Ascending aorta (tissue), 2 donors: ENCODE measurements at regions not wholly inside any gene's neighbourhood (a gene's known extent, or its start where the extent isn't known, plus 50 kb on each side); places are given as distances from the start of the nearest gene placed in this dataset.
A peak's percentile ranks its signal among the peaks of the same experiment; 100 is the strongest.

Source experiments
- DNase-seq, 2 donors: peaks; one replicate each; pipeline ENCODE4 v3.0.0-alpha.2; 2019; ENCODE audit warnings: low spot score in 2 of 2
- H3K27ac ChIP-seq, 2 donors: fragments of 200-600 bp; sonication (generic); one replicate each; pipeline ENCODE4 v1.5.1; 2016 to 2017; ENCODE audit warnings: mild to moderate bottlenecking in 1 of 2
- H3K27me3 ChIP-seq: fragments of 200-600 bp; sonication (generic); one replicate; pipeline ENCODE4 v1.5.1; 2017
- H3K36me3 ChIP-seq, 2 donors: fragments of 200-600 bp; sonication (generic); one replicate each; pipeline ENCODE4 v1.5.1; 2016
- H3K4me1 ChIP-seq, 2 donors: fragments of 200-600 bp; sonication (generic); one replicate each; pipeline ENCODE4 v1.5.1; 2016 to 2017; ENCODE audit warnings: mild to moderate bottlenecking in 1 of 2
- H3K4me3 ChIP-seq, 2 donors: fragments of 200-600 bp; sonication (generic); one replicate each; pipeline ENCODE4 v1.5.1; 2016 to 2017; ENCODE audit warnings: mild to moderate bottlenecking in 1 of 2
- H3K9me3 ChIP-seq, 2 donors: fragments of 200-600 bp; sonication (generic); one replicate each; pipeline ENCODE4 v1.5.1; 2016
- intact Hi-C: fragments of 100-400 bp; cut with DNase I; formaldehyde crosslinking; loops from one replicate; pipeline ENCODE4 v1.15.1; 2023
- TF ChIP-seq, protein P1 (sequence below), 3 experiments: fragments of 200-600 bp in 2 of 3; fragments of 450-650 bp in 1 of 3; sonication (generic) in 2 of 3; IDR thresholded peaks; one replicate each; pipeline ENCODE4 v1.5.1; 2016 to 2019; ENCODE audit warnings: antibody characterized with exemption in 3 of 3, mild to moderate bottlenecking in 1 of 3, moderate library complexity in 1 of 3

DNA sequence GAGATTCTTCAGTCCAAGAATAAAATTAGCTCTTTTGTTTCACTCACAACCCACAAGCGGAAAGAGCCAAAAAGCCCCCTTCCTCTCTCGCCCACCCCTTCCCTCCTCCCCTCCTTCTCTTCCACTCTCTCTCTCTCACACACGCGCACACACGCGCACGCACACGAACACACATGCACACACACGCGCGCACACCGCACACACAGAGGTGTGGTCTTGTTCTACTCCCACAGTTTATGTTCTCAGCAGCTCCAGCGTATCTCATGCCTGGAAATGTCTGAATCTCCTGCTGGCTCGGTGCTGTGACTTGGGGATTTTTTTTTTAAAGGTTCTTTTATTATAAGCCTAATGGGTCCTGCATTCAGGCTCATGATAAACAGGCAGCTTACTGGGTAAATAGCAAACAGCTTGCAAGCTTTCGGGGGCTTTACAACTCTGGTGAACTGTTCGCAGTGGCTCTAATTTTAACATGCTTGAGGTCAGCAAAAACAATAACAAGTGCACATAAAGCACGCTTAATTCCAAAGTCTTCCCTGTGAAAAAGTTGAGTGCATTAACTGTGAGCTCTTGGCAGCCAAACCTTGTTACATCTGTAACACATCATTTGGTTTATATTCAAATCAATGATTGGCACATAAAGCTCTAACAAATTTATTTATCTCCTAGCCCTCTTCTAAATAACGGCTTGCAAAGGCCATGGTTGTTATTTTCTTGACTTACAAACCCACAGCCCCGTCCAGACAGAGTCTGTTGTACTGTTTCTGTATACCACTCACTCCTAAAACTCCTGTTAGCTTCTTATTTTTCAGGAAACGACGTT is 424.1 kb upstream of the MGMT start:
- TF ChIP-seq, protein P1, sequence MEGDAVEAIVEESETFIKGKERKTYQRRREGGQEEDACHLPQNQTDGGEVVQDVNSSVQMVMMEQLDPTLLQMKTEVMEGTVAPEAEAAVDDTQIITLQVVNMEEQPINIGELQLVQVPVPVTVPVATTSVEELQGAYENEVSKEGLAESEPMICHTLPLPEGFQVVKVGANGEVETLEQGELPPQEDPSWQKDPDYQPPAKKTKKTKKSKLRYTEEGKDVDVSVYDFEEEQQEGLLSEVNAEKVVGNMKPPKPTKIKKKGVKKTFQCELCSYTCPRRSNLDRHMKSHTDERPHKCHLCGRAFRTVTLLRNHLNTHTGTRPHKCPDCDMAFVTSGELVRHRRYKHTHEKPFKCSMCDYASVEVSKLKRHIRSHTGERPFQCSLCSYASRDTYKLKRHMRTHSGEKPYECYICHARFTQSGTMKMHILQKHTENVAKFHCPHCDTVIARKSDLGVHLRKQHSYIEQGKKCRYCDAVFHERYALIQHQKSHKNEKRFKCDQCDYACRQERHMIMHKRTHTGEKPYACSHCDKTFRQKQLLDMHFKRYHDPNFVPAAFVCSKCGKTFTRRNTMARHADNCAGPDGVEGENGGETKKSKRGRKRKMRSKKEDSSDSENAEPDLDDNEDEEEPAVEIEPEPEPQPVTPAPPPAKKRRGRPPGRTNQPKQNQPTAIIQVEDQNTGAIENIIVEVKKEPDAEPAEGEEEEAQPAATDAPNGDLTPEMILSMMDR (IDR thresholded peaks at IDR 0.05) = no peak
- Histone ChIP-seq H3K27ac (no peak overlapping the region), H3K27me3 (no peaks in the 10 kb centered on the region), H3K4me3 (no peak overlapping the region), H3K4me1 (peaks cover 6 to 7% of the 10 kb centered on the region in 2 donors), H3K36me3 (no peaks in the 10 kb centered on the region), H3K9me3 (no peaks in the 10 kb centered on the region)
- DNase-seq = no peak
- intact Hi-C loops = no loop called here

DNA sequence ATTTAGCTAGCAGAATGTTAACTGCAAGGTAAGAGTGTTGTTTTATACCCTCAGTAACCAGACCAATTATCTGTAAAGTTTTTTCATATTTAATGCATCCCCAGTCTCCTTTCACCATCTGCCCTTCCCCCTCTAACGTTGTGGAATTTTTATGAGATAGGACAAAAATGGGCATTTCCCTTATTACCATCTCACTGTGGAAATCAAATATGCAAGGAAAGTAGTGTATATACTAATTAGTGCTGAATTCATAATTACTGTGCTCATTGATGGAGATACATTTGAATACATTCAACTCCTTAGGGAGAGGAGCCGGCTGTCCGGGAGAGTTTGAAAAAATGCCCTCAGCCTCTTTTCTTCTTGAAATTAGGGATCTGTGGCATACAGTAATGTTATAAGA is 423.4 kb upstream of the MGMT start:
- Histone ChIP-seq H3K27me3 (no peaks in the 10 kb centered on the region), H3K4me3 (no peak overlapping the region)
- intact Hi-C loops = no loop called here

DNA sequence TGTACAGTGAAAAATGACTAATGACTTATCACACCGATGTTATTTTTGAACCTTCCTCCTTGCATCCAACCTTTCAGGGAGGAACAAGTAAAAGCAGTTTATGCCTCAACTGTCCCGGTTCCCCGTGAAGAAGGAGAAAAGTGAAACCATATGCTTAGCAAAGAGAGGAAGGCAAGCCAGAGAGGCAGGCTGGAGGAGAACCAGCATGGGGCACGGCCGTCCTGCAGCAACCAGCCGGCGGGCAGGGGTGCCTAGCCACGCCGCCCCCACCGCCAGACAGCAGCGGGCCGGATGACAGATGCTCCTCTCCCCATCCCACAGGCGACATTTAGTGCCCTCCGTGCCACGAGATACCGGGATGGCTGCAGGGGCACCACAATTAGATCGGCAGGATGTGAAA is 421.4 kb upstream of the MGMT start:
- no peaks in the 10 kb centered on the region for H3K9me3 ChIP-seq
- H3K27ac ChIP-seq = no peak overlapping the region
- H3K4me3 ChIP-seq = peak overlapping the region; percentile 39 to 48
- H3K36me3 ChIP-seq = no peaks in the 10 kb centered on the region
- intact Hi-C loops = no loop called here
- no peaks in the 10 kb centered on the region for H3K27me3 ChIP-seq
- H3K4me1 ChIP-seq = peaks cover 6 to 7% of the 10 kb centered on the region in 2 donors
- TF ChIP-seq, protein P1 (IDR thresholded peaks at IDR 0.05) = no peak
- no peak for DNase-seq

More for the DNA sequence above, 423.4 kb upstream of the MGMT start:
- TF ChIP-seq, protein P1 (IDR thresholded peaks at IDR 0.05) = no peak
- no peak for DNase-seq
- Histone ChIP-seq H3K4me1 (peaks cover 6 to 7% of the 10 kb centered on the region in 2 donors), H3K27ac (no peak overlapping the region), H3K9me3 (no peaks in the 10 kb centered on the region), H3K36me3 (no peaks in the 10 kb centered on the region)

DNA sequence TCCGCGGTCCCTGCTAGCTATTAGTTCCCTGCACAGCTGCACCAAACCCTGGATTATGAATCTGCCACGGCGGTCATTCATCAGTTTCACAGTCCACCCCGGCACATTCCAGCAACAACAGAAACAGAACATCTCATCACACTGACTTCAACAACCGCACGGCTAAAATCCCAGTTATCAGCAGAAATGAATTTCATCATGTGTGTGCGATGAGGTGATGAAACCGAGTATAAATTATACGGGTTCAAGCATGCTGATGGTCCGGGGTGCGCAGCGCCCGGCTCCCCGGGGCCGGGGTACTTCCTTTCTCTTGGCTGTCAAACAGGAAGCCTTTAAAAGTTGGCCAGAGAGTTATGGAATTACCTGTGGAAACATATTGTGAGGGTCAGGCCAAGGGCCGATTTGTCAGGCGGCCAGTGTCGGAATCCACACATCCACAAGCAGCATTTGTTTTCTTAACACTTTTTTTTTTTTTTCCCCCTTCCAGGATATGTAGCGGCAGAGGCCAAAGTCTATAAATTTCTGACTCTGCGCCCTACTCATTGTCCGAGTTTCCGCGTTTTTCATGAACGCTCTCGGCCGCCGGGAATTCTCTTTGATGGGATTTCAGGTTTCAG is 420.9 kb upstream of the MGMT start:
- Histone ChIP-seq H3K36me3 (no peaks in the 10 kb centered on the region), H3K9me3 (no peaks in the 10 kb centered on the region), H3K4me1 (peaks cover 6 to 7% of the 10 kb centered on the region in 2 donors), H3K4me3 (peak overlapping the region; percentile 39 to 48), H3K27ac (no peak overlapping the region), H3K27me3 (no peaks in the 10 kb centered on the region)
- intact Hi-C loops = no loop called here
- no peak for DNase-seq
- TF ChIP-seq, protein P1 (IDR thresholded peaks at IDR 0.05) = no peak

DNA sequence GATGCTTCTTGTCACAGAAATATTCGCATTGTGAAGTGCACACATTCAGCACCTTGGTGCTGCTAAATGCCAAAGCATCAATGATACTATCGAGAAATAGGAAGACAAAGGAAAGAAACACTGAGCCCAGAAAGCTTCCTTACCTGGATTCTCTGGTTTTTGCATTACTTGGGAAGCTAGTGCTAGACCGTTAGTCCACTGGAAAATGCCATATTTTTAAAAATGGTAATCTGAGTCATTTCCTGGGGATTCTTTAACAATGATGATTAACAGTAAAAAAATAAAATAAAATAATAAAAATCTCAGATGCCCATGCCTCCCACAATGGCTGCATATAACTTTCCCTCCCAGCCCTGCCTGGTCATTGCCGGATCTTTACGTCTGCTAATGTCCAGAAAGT is 420.1 kb upstream of the MGMT start:
- intact Hi-C loops = no loop called here
- Histone ChIP-seq H3K4me1 (peaks cover 6 to 7% of the 10 kb centered on the region in 2 donors), H3K36me3 (no peaks in the 10 kb centered on the region), H3K9me3 (no peaks in the 10 kb centered on the region), H3K27me3 (no peaks in the 10 kb centered on the region), H3K4me3 (no peak overlapping the region), H3K27ac (no peak overlapping the region)
- no peak for DNase-seq
- TF ChIP-seq, protein P1 (IDR thresholded peaks at IDR 0.05) = no peak
